ENCODE measurements at regions not wholly inside any gene's neighbourhood (a gene's known extent, or its start where the extent isn't known, plus 50 kb on each side); places are given as distances from the start of the nearest gene placed in this dataset.

DNA sequence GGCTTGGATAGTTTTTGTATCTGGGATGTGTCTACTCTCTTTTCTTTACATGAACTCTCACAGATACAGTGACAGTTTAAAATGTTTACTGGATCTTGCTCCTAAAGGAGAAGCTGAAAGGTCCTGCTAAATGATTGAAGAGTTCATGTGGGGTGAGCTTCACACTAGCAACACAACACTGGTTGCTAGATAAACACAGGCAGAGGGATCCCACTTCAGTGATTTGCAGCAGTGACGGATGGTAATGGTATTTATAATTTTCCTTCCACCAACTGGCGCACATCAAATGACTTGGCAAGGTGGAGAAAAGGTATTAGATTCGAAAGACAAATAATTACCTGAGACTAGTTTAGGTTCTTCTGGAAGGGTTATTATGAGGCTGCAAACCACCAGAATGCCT is 270.2 kb downstream of the TBX15 start:
- DNase-seq = no peak

GRCh38 chr1:118716775-118717174 is 271.4 kb downstream of the TBX15 start:
- no peak for DNase-seq

GRCh38 chr1:118711356-118711755 is 276.8 kb downstream of the TBX15 start:
- DNase-seq = no peak

DNA sequence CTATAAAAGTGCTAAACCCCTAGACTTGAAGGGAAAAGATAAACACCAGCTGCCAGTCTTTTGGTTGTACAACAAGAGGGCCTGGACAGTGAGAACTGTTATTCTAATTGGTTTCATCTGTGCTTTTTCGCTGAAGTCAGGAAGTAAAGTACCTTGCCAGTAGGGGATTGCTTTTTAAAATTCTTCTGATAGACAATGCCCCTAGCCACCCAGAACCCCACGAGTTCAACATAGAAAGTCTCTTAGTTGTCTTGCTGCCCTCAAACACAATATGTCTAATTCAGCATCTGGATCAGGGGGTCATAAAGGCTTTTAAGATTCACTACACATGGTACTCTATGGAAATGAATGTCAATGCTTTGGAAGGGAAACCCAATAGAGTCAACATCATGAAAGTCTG is 289.2 kb downstream of the TBX15 start:
- DNase-seq = no peak

DNA sequence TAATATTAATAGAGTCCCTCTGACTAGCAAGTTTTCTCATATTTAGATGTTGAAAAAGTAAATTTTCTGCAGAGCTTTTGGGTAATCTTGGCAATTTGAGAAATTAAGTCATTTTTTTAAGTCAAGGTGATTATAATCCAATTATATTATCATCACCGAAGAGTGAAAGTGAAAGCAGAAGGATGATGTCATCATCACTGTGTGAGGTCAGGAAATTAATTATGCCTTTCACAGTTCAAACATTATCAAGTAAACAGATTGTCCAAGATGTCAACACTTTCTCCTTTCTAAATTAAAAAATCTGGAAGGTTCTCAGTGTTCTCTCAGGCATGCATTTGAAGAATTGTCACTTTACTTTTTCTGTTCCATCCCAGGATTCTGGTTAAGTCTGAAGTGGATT is 296.0 kb downstream of the TBX15 start:
- no peak for DNase-seq

GRCh38 chr1:118688891-118689290 is 299.3 kb downstream of the TBX15 start:
- DNase-seq = no peak

DNA sequence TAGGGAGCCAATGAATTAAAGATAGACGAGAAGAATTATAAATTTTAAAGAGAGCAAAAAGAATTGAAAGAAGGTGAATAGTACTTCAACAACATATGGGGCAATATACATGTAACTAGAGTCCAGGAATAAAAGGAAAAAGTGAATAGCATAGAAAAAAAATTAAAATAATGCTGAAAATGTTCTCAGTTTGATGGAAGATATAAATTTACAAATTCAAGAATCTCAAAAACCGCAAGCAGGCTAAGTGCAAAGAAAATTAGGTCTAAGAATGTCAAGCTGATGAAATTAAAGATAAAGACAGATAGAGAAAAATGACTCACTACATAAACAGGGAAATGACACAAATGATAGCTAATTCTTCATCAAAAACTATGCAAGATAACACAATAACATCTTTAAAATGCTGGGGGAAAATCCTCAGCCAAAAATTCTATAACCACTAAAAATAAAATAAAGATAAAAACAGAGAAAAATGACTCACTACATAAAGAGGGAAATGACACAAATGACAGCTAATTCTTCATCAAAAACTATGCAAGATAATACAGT is 326.3 kb downstream of the TBX15 start:
- no peak for DNase-seq

GRCh38 chr1:118660769-118661168 is 327.4 kb downstream of the TBX15 start:
- DNase-seq = no peak

DNA sequence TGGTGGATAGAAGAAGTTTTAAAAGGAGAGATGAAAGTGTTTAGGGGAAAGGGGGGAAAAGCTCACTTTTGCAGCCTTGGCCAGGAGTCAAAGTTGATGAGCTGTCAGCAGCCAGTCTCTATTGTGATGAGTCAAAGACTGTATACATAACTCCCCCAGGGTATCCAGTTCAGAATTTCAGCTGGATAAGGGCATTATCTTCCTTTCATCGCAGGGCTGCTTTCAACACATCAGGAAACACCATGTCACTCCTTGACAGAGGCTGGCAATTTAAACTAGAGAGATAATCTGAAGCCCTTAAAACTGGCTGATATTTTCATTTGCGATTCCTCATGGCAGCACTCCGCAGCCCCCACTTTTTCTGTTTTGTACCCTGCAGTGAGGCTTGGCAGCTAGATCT is 328.5 kb downstream of the TBX15 start:
- no peak for DNase-seq

- no peak for DNase-seq
These were observed 337.9 kb downstream of the TBX15 start for GRCh38 chr1:118650107-118650807.

GRCh38 chr1:118649369-118650106 is 338.6 kb downstream of the TBX15 start:
- no peak for DNase-seq

- DNase-seq = no peak
These were observed 352.1 kb downstream of the TBX15 start for GRCh38 chr1:118636004-118636403.

GRCh38 chr1:118627435-118627834 is 360.7 kb downstream of the TBX15 start:
- no peak for DNase-seq

DNA sequence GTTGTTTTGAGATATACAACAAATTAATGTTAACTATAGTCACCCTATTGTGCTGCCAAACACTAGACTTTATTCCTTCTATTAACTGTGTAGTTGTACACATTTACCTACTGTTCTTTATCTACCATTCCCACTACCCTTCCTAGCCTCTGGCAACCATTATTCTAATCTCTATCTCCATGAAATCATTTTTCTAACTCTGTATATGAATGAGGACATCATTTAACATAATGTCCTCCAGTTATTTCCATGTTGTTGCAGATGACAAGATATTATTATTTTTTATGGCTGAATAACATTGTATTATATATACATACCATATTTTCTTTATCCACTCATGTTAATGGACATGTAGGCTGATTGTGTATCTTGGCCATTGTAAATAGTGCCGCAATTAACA is 366.3 kb downstream of the TBX15 start:
- no peak for DNase-seq

DNA sequence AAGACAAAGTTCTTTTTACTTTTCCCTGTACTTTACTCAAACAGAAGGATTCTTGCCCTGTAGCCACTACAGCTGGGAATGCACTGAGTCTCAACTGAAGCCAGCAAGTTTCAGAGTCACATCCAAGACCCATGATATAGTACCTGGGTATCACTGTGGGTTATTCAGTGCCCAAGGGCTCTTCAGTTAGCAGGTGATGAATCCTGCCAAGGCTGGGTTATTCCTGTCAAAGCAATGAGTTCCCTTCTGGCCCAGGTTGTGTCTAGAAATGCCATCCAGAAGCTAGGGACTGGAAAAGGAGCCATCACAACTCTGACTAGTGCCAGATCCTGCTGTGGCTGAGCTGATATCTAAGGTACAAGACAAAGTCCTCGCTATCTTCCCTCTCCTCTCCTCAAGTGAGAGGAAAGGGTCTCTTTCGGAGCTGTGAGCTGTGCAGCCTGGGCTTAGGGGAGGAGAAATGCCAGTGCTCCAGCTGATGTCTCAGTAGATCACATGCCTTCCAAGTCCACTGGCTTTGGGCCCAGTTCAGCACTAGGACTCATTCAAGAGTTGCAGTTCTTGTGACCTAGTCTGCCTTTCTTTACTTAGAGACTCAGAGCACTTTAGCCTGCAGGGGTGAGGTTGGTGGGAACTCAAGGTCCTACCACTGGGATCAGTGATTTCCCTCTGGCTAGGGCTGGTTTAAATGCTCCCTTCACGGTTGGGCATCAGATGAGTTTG is 369.4 kb downstream of the TBX15 start:
- no peak for DNase-seq

DNA sequence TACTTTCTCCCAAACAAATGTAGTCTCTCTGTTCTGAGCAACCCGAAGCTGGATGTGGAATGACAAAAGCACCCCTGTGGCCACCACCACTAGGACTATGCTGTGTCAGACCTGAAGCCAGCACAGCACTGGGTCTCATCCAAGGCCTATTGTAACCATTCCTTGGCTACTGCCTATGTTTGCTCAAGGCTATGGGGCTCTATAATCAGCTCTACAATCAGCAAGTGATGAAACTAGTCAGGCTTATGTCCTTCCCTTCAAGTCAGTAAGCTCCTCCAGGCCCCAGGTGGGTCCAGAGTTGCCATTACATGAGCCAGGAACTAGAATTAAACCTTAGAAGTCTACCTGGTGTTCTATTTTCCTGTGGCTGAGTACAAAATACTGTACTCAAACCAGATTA is 370.2 kb downstream of the TBX15 start:
- DNase-seq = no peak

GRCh38 chr1:118615066-118615465 is 373.1 kb downstream of the TBX15 start:
- DNase-seq = no peak

GRCh38 chr1:118589238-118589846 is 398.8 kb downstream of the TBX15 start:
- no peak for DNase-seq

DNA sequence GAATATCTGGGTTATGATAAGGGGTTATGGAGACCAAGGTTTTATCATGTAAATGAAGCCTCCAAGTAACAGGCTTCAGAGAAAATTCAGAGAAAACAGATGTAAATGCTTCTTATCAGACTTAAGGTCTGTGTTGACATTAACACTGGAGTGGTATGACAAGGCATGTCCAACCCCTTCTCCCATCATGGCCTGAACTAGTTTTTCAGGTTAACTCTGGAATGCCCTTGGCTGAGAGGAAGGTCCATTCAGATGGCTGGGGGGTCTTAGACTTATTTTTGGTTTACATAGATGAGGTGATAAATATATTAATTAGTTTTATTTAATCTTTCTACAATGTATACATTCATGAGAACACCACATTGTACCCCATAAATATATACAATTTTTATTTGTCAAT is 399.6 kb downstream of the TBX15 start:
- no peak for DNase-seq

DNA sequence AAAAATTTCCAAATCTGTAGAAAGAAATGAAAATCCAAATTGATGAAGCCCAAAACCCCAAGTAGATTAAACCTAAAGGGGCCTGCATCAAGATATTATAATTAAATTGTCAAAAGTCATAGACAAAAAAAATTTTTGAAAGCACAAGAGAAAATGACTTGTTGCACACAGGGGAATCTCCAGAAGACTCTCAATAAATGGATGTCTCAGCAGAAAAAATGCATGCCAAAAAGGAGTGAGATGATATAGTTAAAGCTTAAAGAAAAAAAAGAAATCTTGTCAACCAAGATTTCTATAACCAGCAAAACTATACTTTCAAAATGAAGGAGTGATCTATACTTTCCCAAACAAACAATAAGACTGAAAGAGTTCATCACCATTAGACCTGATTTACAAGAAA is 393.2 kb upstream of the SPAG17 start:
- DNase-seq = no peak

DNA sequence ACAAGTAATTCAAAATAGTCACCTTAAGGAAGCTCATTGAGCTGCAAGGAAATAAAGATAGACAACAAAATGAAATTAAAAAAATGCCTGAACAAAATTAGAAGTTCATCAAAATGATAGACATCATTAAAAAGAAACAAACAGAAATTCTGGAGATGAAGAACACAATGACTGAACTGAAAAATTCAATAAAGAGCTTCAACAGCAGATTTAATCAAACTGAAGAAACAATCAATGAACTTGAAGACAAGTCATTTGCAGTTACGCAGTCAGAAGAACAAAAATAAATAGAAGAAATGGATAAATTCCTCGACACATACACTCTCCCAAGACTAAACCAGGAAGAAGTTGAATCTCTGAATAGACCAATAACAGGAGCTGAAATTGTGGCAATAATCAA is 390.0 kb upstream of the SPAG17 start:
- no peak for DNase-seq

DNA sequence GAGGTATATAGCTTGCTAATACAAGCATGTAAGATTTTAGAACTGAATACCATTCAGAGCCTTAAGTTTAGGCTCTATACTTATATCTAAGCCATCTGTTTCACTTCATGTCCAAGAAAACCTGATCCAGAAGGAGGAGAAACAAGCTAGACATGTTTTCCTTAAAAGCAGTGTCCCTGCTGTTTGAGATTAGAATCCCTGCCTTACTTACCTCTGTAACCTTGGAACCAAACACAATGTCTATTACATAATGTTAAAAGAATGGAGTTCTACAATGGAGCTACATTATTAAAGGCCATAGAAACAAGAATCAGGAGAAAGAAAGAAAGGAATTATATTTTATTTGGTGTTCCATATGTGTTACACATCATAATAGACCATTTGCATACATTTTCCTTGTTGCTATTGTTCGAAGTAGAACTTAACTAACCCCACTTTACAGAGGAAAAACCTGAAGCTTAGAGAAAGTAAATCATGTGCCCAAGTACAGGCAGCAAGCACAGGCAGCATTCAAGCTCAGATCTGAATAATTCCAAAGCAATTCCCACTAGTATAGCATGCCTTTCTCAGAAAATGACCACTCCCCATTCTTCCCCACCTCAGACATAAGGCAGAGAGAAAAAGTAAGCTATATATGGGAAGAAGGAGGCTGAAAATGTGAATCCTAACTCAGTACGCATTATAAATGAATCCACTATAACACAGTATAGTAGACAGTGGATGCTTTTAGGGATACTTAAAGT is 380.1 kb upstream of the SPAG17 start:
- DNase-seq = no peak
